ENCODE measurements at regions not wholly inside any gene's neighbourhood (a gene's known extent, or its start where the extent isn't known, plus 50 kb on each side); places are given as distances from the start of the nearest gene placed in this dataset.

DNA sequence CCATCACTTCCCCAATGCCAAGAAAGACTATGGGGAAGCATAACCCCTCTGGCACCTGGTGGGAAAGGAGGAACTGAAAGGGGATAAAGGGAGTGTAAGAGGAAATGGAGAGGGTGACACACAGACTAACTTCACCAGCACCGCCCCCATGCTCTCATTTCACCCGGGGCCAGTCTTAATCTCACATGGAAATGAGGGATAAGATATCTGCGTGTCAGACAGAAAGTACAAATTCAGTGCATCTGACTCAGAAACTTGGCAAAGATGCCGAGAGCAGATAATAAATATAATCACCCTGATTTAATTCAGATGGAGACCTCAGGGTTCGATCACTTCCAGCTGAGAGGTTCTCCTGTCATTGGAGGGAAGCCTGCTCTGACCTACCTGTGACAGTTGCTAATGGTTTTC is 191.6 kb downstream of the DUSP6 start:
- no peak for TF ChIP-seq EZH2 (IDR thresholded peaks at IDR 0.05)
- DNase-seq (ENCODE audit: low spot score) = no peak
- Histone ChIP-seq H3K9me3 (ENCODE audit: low read depth) (no peaks in the 10 kb centered on the region), H3F3A (ENCODE audit: low read depth) (no peaks in the 10 kb centered on the region), H3K4me2 (no peak overlapping the region), H3K27me3 (no peaks in the 10 kb centered on the region), H3K4me3 (no peak overlapping the region), H3K36me3 (no peaks in the 10 kb centered on the region), H3K4me1 (peaks cover 18% of the 10 kb centered on the region), H4K20me1 (ENCODE audit: low read depth) (no peaks in the 10 kb centered on the region), H2AFZ (replicated peaks) (no peak overlapping the region), H3K27ac (no peak overlapping the region), H3K79me2 (ENCODE audit: low read depth) (no peaks in the 10 kb centered on the region), H3K9ac (no peak overlapping the region)
- peaks cover 20% of the 10 kb centered on the region for H3K4me1 Mint-ChIP-seq
- no peak overlapping the region for H3K27ac Mint-ChIP-seq
- no peak overlapping the region for H3K4me3 Mint-ChIP-seq
- no peaks in the 10 kb centered on the region for H3K9me3 Mint-ChIP-seq
- H3K36me3 Mint-ChIP-seq = no peaks in the 10 kb centered on the region
- no peaks in the 10 kb centered on the region for H3K27me3 Mint-ChIP-seq (ENCODE audit: insufficient read depth, low read depth)

DNA sequence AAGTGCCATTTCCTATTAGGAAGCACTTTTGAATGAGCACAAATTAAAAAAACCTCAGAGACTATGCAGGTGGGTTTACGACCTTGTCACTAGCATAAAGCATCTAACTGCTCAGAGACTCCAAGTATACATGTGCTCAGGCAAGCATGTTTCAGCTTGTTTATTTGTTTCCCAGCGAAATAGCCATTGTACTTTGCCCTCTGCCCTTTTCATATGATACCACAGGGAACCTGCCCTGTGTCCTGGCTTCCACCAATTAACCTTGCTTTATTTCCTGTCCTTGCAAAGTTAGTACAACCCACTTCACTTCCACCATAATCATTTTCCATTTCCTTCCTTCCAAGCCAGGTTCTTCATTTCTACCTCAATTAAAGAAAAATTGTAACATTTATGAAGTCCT is 194.9 kb downstream of the DUSP6 start:
- Histone ChIP-seq H3K9ac (no peak overlapping the region), H3K36me3 (no peaks in the 10 kb centered on the region), H4K20me1 (ENCODE audit: low read depth) (no peaks in the 10 kb centered on the region), H3K4me3 (no peak overlapping the region), H3K27me3 (no peaks in the 10 kb centered on the region), H3F3A (ENCODE audit: low read depth) (no peaks in the 10 kb centered on the region), H3K27ac (no peak overlapping the region), H3K4me2 (no peak overlapping the region), H3K9me3 (ENCODE audit: low read depth) (no peaks in the 10 kb centered on the region), H3K79me2 (ENCODE audit: low read depth) (no peaks in the 10 kb centered on the region), H3K4me1 (peaks cover 18% of the 10 kb centered on the region), H2AFZ (replicated peaks) (no peak overlapping the region)
- Mint-ChIP-seq H3K9me3 (no peaks in the 10 kb centered on the region), H3K4me1 (peaks cover 20% of the 10 kb centered on the region), H3K27ac (peak overlapping the region; percentile 30), H3K36me3 (no peaks in the 10 kb centered on the region), H3K27me3 (ENCODE audit: insufficient read depth, low read depth) (peaks cover 2% of the 10 kb centered on the region), H3K4me3 (no peak overlapping the region)
- no peak for TF ChIP-seq EZH2 (IDR thresholded peaks at IDR 0.05)
- no peak for TF ChIP-seq EZH2phosphoT487 (IDR thresholded peaks at IDR 0.05)
- TF ChIP-seq, protein P1, sequence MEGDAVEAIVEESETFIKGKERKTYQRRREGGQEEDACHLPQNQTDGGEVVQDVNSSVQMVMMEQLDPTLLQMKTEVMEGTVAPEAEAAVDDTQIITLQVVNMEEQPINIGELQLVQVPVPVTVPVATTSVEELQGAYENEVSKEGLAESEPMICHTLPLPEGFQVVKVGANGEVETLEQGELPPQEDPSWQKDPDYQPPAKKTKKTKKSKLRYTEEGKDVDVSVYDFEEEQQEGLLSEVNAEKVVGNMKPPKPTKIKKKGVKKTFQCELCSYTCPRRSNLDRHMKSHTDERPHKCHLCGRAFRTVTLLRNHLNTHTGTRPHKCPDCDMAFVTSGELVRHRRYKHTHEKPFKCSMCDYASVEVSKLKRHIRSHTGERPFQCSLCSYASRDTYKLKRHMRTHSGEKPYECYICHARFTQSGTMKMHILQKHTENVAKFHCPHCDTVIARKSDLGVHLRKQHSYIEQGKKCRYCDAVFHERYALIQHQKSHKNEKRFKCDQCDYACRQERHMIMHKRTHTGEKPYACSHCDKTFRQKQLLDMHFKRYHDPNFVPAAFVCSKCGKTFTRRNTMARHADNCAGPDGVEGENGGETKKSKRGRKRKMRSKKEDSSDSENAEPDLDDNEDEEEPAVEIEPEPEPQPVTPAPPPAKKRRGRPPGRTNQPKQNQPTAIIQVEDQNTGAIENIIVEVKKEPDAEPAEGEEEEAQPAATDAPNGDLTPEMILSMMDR (IDR thresholded peaks at IDR 0.05) = no peak
- DNase-seq (ENCODE audit: low spot score) = no peak

DNA sequence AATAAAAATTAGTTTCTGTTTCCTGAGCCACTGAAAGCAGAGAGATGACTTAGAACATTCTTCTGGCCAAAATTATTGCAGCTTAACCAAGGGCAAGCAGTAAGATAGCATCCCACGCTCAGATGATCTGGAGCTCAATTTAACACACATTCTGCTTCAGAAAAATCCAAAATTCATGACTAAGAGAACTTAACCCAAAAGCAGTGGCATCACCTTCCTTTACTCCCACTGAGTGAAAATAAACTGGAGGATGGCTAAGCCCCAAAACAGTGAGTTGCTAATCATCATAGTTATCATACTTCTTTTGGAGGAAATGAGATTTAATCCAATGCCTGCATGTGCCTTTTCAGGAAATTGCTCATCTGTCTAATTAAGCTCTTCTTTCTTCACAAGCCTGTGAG is 195.4 kb downstream of the DUSP6 start:
- H3K4me2 ChIP-seq = no peak overlapping the region
- no peaks in the 10 kb centered on the region for H3K79me2 ChIP-seq (ENCODE audit: low read depth)
- H3K4me1 ChIP-seq = peaks cover 18% of the 10 kb centered on the region
- H3K9ac ChIP-seq = no peak overlapping the region
- no peaks in the 10 kb centered on the region for H4K20me1 ChIP-seq (ENCODE audit: low read depth)
- no peak overlapping the region for H3K4me3 ChIP-seq
- no peak overlapping the region for H3K27ac Mint-ChIP-seq
- H3K9me3 ChIP-seq (ENCODE audit: low read depth) = no peaks in the 10 kb centered on the region
- H2AFZ ChIP-seq (replicated peaks) = no peak overlapping the region
- no peaks in the 10 kb centered on the region for H3K36me3 Mint-ChIP-seq
- H3K9me3 Mint-ChIP-seq = no peaks in the 10 kb centered on the region
- no peaks in the 10 kb centered on the region for H3K27me3 ChIP-seq
- H3K27me3 Mint-ChIP-seq (ENCODE audit: insufficient read depth, low read depth) = peaks cover 2% of the 10 kb centered on the region
- H3K4me3 Mint-ChIP-seq = no peak overlapping the region
- no peak for DNase-seq (ENCODE audit: low spot score)
- peaks cover 20% of the 10 kb centered on the region for H3K4me1 Mint-ChIP-seq
- TF ChIP-seq EZH2 (IDR thresholded peaks at IDR 0.05) = no peak
- TF ChIP-seq, protein P1 (IDR thresholded peaks at IDR 0.05) = no peak
- TF ChIP-seq EZH2phosphoT487 (IDR thresholded peaks at IDR 0.05) = no peak
- no peaks in the 10 kb centered on the region for H3F3A ChIP-seq (ENCODE audit: low read depth)
- H3K36me3 ChIP-seq = no peaks in the 10 kb centered on the region
- H3K27ac ChIP-seq = no peak overlapping the region

DNA sequence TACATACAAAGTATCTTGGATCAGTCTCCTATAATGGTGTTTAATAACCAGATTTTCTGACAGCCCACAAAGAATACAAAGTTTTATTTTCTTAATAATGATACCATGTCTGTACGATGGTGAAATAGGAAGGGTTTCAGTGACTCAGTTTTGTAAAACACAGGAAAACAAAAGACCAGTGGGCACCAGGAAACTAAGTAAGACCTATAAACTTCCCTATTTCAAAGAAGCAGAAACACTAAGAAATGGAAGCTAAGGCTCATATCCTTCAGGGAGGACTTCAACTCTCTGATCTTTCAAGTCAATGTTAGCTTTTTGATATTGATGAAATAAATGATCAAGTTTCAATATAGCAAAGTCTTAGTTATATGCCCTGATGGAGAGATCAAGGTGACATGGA is 196.0 kb downstream of the DUSP6 start:
- peaks cover 20% of the 10 kb centered on the region for H3K4me1 Mint-ChIP-seq

More for the DNA sequence above, 196.0 kb downstream of the DUSP6 start:
- Mint-ChIP-seq H3K27ac (no peak overlapping the region), H3K4me3 (no peak overlapping the region), H3K36me3 (no peaks in the 10 kb centered on the region), H3K27me3 (ENCODE audit: insufficient read depth, low read depth) (peaks cover 2% of the 10 kb centered on the region), H3K9me3 (peaks cover 3% of the 10 kb centered on the region)
- H3K4me3 ChIP-seq = no peak overlapping the region
- no peak overlapping the region for H3K27ac ChIP-seq
- H3K9me3 ChIP-seq (ENCODE audit: low read depth) = no peaks in the 10 kb centered on the region
- H3K4me1 ChIP-seq = peaks cover 18% of the 10 kb centered on the region
- TF ChIP-seq EZH2phosphoT487 (IDR thresholded peaks at IDR 0.05) = no peak
- TF ChIP-seq, protein P1 (IDR thresholded peaks at IDR 0.05) = no peak
- no peak overlapping the region for H3K9ac ChIP-seq
- no peak overlapping the region for H3K4me2 ChIP-seq
- H3K27me3 ChIP-seq = no peaks in the 10 kb centered on the region
- H3K36me3 ChIP-seq = no peaks in the 10 kb centered on the region
- no peaks in the 10 kb centered on the region for H3K79me2 ChIP-seq (ENCODE audit: low read depth)
- DNase-seq (ENCODE audit: low spot score) = no peak
- no peak overlapping the region for H2AFZ ChIP-seq (replicated peaks)
- no peaks in the 10 kb centered on the region for H4K20me1 ChIP-seq (ENCODE audit: low read depth)
- no peaks in the 10 kb centered on the region for H3F3A ChIP-seq (ENCODE audit: low read depth)
